ENCODE measurements at regions not wholly inside any gene's neighbourhood (a gene's known extent, or its start where the extent isn't known, plus 50 kb on each side); places are given as distances from the start of the nearest gene placed in this dataset.

GRCh38 chr6:157772820-157773219 lies 50.2 kb upstream of the SNX9 start:
- no peak for DNase-seq (ENCODE audit: low spot score)
